H54 (cell line): ENCODE measurements at regions not wholly inside any gene's neighbourhood (a gene's known extent, or its start where the extent isn't known, plus 50 kb on each side); places are given as distances from the start of the nearest gene placed in this dataset.
"Not testable (repeated sequence)": the region's sequence is repeated elsewhere in the genome, so short reads cannot be mapped to it uniquely, and the experiment has no call there.

Experiments used
- DNase-seq: peaks from one replicate; pipeline ENCODE4 v3.0.0; 2011; ENCODE audit warnings: low spot score, mixed read lengths; ENCODE audit not compliant: insufficient read length
- FAIRE-seq: peaks from 3 replicates; lab custom pipeline; 2011; peaks lifted over from hg19 to GRCh38; lab: Jason Lieb, UNC
- POLR2A ChIP-seq: IDR thresholded peaks from 2 replicates; pipeline ENCODE4 v1.6.1; 2011; ENCODE audit warnings: low read depth, mild to moderate bottlenecking, low read length

DNA sequence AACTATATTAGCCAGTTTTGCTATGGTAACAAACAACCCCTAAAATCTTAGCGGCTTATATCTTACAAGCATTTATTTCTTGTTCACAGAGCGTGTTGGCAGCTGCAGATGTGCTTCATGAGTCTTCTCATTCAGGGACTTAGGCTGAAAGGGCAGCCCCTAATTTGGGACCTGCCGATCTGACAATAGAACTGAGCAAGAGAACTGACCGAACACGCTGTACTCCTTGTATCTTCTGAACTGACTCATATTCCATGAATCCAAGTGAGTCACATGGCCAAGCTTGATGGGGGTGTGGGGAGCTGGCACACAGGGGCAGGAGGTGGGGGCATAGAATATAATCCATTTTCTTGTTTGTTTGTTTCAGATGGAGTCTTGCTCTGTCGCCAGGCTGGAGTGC is 481.7 kb upstream of the CADM1 start:
- FAIRE-seq (no peak), DNase-seq (no peak)
- no peak for TF ChIP-seq POLR2A

GRCh38 chr11:115984228-115984627 is 480.0 kb upstream of the CADM1 start:
- DNase-seq (no peak), FAIRE-seq (no peak)
- no peak for TF ChIP-seq POLR2A

DNA sequence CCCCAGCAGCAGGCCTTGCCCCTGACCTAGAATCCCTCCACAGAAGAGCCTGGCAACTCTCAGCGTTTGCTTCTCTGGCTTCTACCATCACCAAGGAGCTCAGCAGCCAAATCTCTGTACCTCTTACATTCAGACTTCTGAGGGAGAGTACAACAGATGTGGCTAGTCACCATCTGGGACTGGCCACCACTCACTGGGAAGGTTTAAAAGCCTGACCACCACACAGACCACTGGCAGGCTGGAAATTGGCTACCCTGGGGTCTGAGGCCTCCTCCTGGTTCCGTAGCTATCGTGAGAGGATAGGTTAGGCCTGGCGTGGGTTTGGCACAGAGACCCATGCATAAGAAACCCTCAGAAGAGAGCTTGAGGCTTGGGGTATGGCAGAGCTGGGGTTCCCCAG is 478.5 kb upstream of the CADM1 start:
- DNase-seq (no peak), FAIRE-seq (no peak)
- no peak for TF ChIP-seq POLR2A

GRCh38 chr11:115981814-115982471 is 477.7 kb upstream of the CADM1 start:
- no peak for TF ChIP-seq POLR2A
- no peak for DNase-seq
- no peak for FAIRE-seq

DNA sequence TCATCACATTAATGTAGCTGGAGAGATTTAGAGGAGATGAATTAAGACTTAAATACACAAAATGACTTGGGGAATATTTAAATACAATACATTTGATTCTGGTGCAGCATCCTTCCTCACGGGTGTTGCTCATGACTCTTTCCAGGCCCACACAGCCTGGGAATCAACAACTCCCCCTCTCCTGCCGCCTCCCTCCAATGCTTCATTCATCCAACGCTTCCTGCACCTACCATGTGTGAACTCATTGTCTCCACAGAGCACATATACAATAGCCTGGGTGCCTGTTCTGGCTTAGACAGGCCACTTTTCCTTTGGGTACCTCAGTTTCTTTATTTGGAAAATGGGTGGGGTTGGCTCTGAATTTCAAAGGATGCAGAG is 476.9 kb upstream of the CADM1 start:
- TF ChIP-seq POLR2A, result no peak
- DNase-seq (no peak), FAIRE-seq (no peak)

DNA sequence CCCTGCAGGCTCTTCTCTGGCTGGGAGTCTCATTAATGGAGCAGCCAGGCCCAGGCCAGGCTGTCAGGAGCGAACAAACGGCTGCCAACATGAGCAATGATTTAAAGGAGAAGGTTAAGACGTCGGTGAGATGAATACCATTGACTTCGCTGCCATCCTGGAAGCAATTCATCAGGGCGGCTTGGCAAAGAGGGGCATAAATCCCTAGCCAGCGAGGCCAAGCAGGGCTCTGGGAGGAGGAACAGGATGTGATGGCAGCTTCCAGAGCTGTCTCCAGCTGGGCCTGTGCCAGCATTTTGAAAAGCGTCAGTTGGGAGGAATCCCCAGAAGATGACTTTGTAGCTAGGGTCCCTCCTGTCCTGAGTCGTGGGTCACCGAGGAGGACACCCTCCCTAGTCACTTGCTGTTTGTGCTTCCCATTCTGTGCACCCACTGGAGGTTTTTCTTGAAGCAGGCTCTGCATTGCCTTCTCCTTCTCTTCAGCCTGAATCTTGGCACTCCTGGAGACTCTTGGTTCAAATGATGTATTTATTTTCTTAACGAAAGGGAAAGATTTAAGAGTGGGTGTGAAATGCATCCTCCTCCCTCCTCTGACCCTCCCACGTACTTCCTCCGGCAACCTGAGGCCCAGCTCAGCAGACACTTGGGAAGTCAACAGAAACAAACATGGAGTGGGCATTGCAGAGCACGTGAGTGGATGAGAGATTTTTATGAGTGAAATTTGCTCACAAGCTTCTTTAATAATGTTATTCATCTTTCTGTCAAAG is 476.3 kb upstream of the CADM1 start:
- FAIRE-seq, result no peak
- DNase-seq, result no peak
- TF ChIP-seq POLR2A, result no peak

DNA sequence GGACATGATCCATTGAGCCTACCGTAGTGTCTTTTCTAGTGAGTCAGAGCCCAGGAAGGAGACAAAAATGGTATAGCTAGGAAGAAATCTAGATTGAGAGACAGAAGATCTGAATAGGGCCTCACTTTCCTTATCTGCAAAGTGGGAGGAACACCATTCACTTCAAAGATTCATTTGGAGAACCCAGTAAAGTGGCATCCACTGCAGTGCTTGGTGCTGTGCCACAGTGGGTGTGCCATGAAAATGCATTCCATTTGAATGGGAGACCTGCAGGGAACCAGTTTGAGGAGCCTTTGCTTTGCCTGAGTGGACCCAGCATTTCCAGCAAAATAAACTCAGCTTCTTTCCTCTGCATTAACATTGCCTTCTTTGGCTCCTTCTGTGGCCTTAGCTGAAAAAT is 470.5 kb upstream of the CADM1 start:
- no peak for FAIRE-seq
- no peak for DNase-seq
- no peak for TF ChIP-seq POLR2A

DNA sequence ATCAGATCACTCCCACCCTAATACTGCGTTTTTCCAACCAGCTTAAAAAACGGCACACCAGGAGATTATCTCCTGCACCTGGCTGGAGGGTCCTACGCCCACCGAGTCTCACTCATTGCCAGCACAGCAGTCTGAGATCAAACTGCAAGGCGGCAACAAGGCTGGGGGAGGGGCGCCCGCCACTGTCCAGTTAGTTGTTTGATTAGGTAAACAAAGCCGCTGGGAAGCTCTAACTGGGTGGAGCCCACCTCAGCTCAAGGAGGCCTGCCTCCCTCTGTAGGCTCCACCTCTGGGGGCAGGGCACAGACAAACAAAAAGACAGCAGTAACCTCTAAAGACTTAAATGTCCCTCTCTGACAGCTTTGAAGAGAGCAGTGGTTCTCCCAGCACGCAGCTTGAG is 463.0 kb upstream of the CADM1 start:
- not testable (repeated sequence) for FAIRE-seq, DNase-seq

GRCh38 chr11:115965767-115966504 is 461.7 kb upstream of the CADM1 start:
- DNase-seq (peak; percentile 21), FAIRE-seq (peak; percentile 57)

GRCh38 chr11:115964091-115964490 is 459.9 kb upstream of the CADM1 start:
- TF ChIP-seq POLR2A, result no peak
- DNase-seq (no peak), FAIRE-seq (no peak)

More at GRCh38 chr11:115965767-115966504, 461.7 kb upstream of the CADM1 start:
- no peak for TF ChIP-seq POLR2A

GRCh38 chr11:115963156-115963555 is 458.9 kb upstream of the CADM1 start:
- TF ChIP-seq POLR2A, result no peak
- no peak for FAIRE-seq
- no peak for DNase-seq

DNA sequence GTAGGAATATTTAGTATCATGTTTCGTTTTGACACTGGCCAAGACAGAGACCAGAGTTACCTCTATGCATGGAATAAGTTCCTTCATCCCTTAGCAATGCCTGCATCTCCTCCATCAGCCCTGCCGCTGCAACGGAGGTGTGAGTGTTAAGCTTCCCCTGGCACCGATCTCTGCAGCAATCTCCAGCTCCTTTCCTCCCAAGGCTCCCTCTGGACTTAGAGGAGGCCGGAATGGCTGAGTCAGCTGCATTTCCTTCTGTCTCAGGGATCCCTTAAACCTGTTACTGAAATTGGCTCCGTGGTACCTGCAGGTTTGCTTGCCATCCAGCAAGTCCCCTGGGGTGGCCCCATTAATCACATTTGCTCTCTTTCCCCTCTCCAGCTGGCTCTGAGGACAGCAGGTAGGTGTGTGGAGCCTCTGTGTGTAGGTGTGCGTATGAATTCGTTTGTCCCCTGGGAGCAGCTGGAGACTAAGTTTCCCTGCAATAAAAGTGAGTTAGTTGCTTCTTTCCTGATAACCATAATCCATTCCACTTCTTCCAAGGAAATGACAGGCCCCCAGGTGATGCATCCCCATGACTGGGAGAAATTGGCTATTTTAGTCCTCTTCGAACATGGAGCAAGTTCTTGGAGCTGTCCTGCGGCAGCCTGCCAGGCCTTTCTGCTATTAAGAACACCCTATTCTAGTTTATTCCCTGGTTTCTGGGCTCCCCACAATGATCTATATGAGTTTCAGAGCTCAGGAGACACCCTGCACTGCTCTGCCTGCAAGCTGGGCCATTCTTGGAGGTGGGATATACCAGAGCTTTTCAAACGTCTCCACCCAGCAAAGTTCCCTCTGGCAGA is 457.2 kb upstream of the CADM1 start:
- FAIRE-seq (no peak), DNase-seq (no peak)

DNA sequence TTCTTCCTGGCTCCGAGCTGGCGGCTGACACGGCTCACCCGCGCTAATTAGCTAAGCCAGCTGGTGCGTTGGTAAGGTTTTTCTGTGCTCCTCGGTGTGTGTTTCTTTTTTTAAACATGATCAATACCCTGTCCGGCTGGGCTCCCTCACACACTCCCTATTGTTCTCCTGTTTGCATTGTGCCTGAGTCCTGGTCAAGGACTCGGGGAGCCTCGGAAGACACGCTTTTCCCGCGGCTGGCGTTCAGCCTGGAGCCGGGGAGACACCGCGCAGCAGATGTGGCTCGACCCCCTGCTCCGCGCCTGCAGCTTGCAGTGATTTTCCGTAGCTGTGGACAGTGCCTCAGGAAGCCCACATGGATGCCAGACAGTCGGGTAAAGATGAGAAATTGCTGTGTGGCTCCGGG is 454.9 kb upstream of the CADM1 start:
- TF ChIP-seq POLR2A, result no peak
- DNase-seq (no peak), FAIRE-seq (no peak)

More for the DNA sequence above, 457.2 kb upstream of the CADM1 start:
- no peak for TF ChIP-seq POLR2A
